Transverse colon (tissue), 4 donors: ENCODE measurements at regions not wholly inside any gene's neighbourhood (a gene's known extent, or its start where the extent isn't known, plus 50 kb on each side); places are given as distances from the start of the nearest gene placed in this dataset.

Experiments used
- DNase-seq: peaks from one replicate; pipeline ENCODE4 v3.0.0-alpha.2; 2019
- H3K27ac ChIP-seq, 4 donors: fragments of 200-600 bp; sonication (generic); 2 replicates each; pipeline ENCODE4 v1.5.1; 2016 to 2018; ENCODE audit warnings: inconsistent platforms in 4 of 4
- H3K27me3 ChIP-seq: fragments of 200-600 bp; sonication (generic); 2 replicates; pipeline ENCODE4 v1.5.1; 2017; ENCODE audit warnings: inconsistent platforms
- H3K36me3 ChIP-seq, 4 donors: fragments of 200-600 bp; sonication (generic); 2 replicates each; pipeline ENCODE4 v1.5.1; 2017 to 2019; ENCODE audit warnings: inconsistent platforms in 4 of 4
- H3K4me1 ChIP-seq, 4 donors: fragments of 200-600 bp; sonication (generic); 2 replicates each; pipeline ENCODE4 v1.5.1; 2017 to 2020; ENCODE audit warnings: inconsistent platforms in 4 of 4
- H3K4me3 ChIP-seq, 4 donors: fragments of 200-600 bp; sonication (generic); 1 replicate in 1 of 4; 2 replicates in 3 of 4; pipeline versions ENCODE4 v1.5.1 to v1.6.1; 2017 to 2019; ENCODE audit warnings: inconsistent platforms in 4 of 4
- H3K9me3 ChIP-seq, 2 donors: fragments of 200-600 bp; sonication (generic); 2 replicates each; pipeline ENCODE4 v1.5.1; 2017 to 2019; ENCODE audit warnings: inconsistent platforms in 2 of 2
- CTCF ChIP-seq, 5 experiments: fragments of 200-600 bp in 3 of 5; fragments of 450-650 bp in 2 of 5; sonication (generic) in 3 of 5; IDR thresholded peaks; 1 replicate in 2 of 5; 2 replicates in 3 of 5; pipeline ENCODE4 v1.5.1; 2016 to 2017; ENCODE audit warnings: antibody characterized with exemption in 5 of 5, inconsistent platforms in 3 of 5, mild to moderate bottlenecking in 2 of 5, moderate library complexity in 1 of 5
- EP300 ChIP-seq: sonication (generic); formaldehyde crosslinking; IDR thresholded peaks from one replicate; pipeline ENCODE4 v1.6.1; 2017; ENCODE audit warnings: antibody characterized with exemption, low read depth
- POLR2A ChIP-seq: fragments of 450-650 bp; IDR thresholded peaks from one replicate; pipeline ENCODE4 v1.6.1; 2016; ENCODE audit warnings: antibody characterized with exemption, mild to moderate bottlenecking, moderate library complexity
- POLR2AphosphoS5 ChIP-seq, 3 donors: sonication (generic); formaldehyde crosslinking; IDR thresholded peaks; one replicate each; pipeline ENCODE4 v1.6.1; 2016; ENCODE audit warnings: antibody characterized with exemption in 3 of 3
- WGBS, 2 donors: methylation state at CpG; one replicate each; pipeline ENCODE4 v1.1.5; 2018; ENCODE audit warnings: low coverage in 1 of 2; 5-methylcytosine and 5-hydroxymethylcytosine counted together
- in situ Hi-C, 4 donors: fragments of 200-750 bp; cut with MboI; loops; one replicate each; pipeline versions ENCODE4 v1.15.0 to v1.15.1; 2017; ENCODE audit warnings: low sequenced_read_pairs in 3 of 4, low pct_ligation_motif_present in 1 of 4, low pct_unique_long_range_greater_than_20kb in 1 of 4
- intact Hi-C: fragments of 100-400 bp; cut with DNase I; formaldehyde crosslinking; loops from one replicate; pipeline ENCODE4 v1.15.1; 2023; ENCODE audit warnings: low total_unique reads

GRCh38 chr1:79969886-79970285 lies 963.4 kb upstream of the ADGRL4 start:
- Histone ChIP-seq H3K27me3 (no peaks in the 10 kb centered on the region), H3K27ac (no peak overlapping the region), H3K36me3 (no peaks in the 10 kb centered on the region), H3K4me3 (no peak overlapping the region), H3K4me1 (no peaks in the 10 kb centered on the region), H3K9me3 (no peaks in the 10 kb centered on the region)
- WGBS, 2 donors = 68 to 83% methylated on average over 1 to 2 of the region's 2 CpGs
- no peak for DNase-seq
- in situ Hi-C loops = no loop called here
- intact Hi-C loops = no loop called here
- no peak for TF ChIP-seq POLR2AphosphoS5 (IDR thresholded peaks at IDR 0.05)
- no peak for TF ChIP-seq EP300
- no peak for TF ChIP-seq CTCF (IDR thresholded peaks at IDR 0.05)
- TF ChIP-seq POLR2A = no peak

- Histone ChIP-seq H3K4me3 (no peak overlapping the region), H3K27me3 (no peaks in the 10 kb centered on the region), H3K4me1 (no peaks in the 10 kb centered on the region), H3K27ac (no peak overlapping the region), H3K9me3 (no peaks in the 10 kb centered on the region), H3K36me3 (no peaks in the 10 kb centered on the region)
- 63 to 77% methylated on average over 2 of the region's 2 CpGs for WGBS, 2 donors
- in situ Hi-C loops = no loop called here
- no peak for DNase-seq
- intact Hi-C loops = no loop called here
- TF ChIP-seq POLR2AphosphoS5 (IDR thresholded peaks at IDR 0.05) = no peak
- no peak for TF ChIP-seq EP300
- TF ChIP-seq CTCF (IDR thresholded peaks at IDR 0.05) = no peak
- TF ChIP-seq POLR2A = no peak
These were observed 959.9 kb upstream of the ADGRL4 start for GRCh38 chr1:79966438-79966837.

DNA sequence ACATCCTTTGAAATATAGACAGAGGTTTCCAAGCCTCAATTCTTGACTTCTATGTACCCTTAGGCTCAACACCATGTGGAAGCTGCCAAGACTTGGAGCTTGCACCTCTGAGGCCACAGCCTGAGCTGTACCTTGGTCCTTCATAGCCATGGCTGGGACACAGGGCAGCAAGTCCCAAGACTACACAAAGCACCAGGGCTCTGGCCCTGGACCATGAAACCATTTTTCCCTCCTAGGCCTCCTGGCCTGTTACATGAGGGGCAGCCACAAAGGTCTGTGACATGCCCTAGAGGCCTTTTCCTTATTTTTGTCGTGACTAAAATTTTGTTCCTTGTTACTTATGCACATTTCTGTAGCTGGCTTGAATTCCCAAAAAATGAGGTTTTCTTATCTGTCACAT lies 953.1 kb upstream of the ADGRL4 start:
- in situ Hi-C loops = no loop called here
- TF ChIP-seq POLR2A (no peak), EP300 (no peak), CTCF (IDR thresholded peaks at IDR 0.05) (no peak), POLR2AphosphoS5 (IDR thresholded peaks at IDR 0.05) (no peak)
- H3K9me3 ChIP-seq = no peaks in the 10 kb centered on the region
- intact Hi-C loops = no loop called here
- H3K27ac ChIP-seq = no peak overlapping the region
- 88% methylated on average over 1 of the region's 1 CpG; no CpG with 5 or more reads in 1 of the 2 donors for WGBS, 2 donors
- DNase-seq = no peak
- no peaks in the 10 kb centered on the region for H3K27me3 ChIP-seq
- no peaks in the 10 kb centered on the region for H3K36me3 ChIP-seq
- no peaks in the 10 kb centered on the region for H3K4me1 ChIP-seq
- no peak overlapping the region for H3K4me3 ChIP-seq

GRCh38 chr1:79955966-79956365 lies 949.4 kb upstream of the ADGRL4 start:
- in situ Hi-C loops = no loop called here
- intact Hi-C loops = no loop called here
- Histone ChIP-seq H3K36me3 (no peaks in the 10 kb centered on the region), H3K27ac (no peak overlapping the region), H3K4me1 (no peaks in the 10 kb centered on the region), H3K4me3 (no peak overlapping the region), H3K9me3 (no peaks in the 10 kb centered on the region), H3K27me3 (no peaks in the 10 kb centered on the region)
- no peak for DNase-seq
- TF ChIP-seq POLR2A = no peak
- no peak for TF ChIP-seq EP300
- TF ChIP-seq POLR2AphosphoS5 (IDR thresholded peaks at IDR 0.05) = no peak
- TF ChIP-seq CTCF (IDR thresholded peaks at IDR 0.05) = no peak
- WGBS, 2 donors = 63 to 81% methylated on average over 1 of the region's 1 CpG
